ENCODE measurements at regions not wholly inside any gene's neighbourhood (a gene's known extent, or its start where the extent isn't known, plus 50 kb on each side); places are given as distances from the start of the nearest gene placed in this dataset.

- Histone ChIP-seq H3K9me3 (no peaks in the 10 kb centered on the region), H3K36me3 (no peaks in the 10 kb centered on the region), H3K4me1 (peaks cover 0 to 41% (median 14%) of the 10 kb centered on the region in 3 donors), H3K27ac (peak overlapping the region in 3 of 4 donors; percentile 64 to 80 (median 77)), H3K27me3 (no peaks in the 10 kb centered on the region), H3K4me3 (no peak overlapping the region)
- no peak for DNase-seq
- 80 to 100% methylated on average over 1 of the region's 1 CpG for WGBS, 2 donors
- intact Hi-C loops (cut with DNase I) = no loop called here
- no peak for TF ChIP-seq POLR2A (IDR thresholded peaks at IDR 0.05)
- TF ChIP-seq, protein P1, sequence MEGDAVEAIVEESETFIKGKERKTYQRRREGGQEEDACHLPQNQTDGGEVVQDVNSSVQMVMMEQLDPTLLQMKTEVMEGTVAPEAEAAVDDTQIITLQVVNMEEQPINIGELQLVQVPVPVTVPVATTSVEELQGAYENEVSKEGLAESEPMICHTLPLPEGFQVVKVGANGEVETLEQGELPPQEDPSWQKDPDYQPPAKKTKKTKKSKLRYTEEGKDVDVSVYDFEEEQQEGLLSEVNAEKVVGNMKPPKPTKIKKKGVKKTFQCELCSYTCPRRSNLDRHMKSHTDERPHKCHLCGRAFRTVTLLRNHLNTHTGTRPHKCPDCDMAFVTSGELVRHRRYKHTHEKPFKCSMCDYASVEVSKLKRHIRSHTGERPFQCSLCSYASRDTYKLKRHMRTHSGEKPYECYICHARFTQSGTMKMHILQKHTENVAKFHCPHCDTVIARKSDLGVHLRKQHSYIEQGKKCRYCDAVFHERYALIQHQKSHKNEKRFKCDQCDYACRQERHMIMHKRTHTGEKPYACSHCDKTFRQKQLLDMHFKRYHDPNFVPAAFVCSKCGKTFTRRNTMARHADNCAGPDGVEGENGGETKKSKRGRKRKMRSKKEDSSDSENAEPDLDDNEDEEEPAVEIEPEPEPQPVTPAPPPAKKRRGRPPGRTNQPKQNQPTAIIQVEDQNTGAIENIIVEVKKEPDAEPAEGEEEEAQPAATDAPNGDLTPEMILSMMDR (IDR thresholded peaks at IDR 0.05) = no peak
These were observed 364.7 kb upstream of the NFE2L3 start for GRCh38 chr7:25787336-25787735.

DNA sequence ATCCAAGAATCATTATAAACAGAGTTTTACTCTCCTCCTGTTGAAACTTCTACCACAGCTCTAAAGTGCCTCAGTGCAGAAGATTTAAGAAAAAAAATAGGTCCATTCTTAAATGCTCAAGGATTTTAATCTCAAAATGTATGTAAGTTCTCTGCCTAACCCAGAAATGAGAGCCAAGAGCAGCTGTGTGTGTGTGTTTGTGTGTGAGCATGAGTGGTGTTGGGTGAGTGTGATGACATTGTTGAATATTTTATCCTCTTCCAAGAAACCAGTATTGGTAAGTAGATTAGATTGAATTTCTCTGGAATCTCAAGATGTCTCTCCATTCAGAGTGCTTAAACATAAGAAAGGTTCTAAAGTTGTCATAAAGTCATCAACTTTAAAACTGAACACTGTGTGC lies 363.6 kb upstream of the NFE2L3 start:
- Histone ChIP-seq H3K4me3 (no peak overlapping the region), H3K36me3 (no peaks in the 10 kb centered on the region), H3K4me1 (peaks cover 0 to 41% (median 14%) of the 10 kb centered on the region in 3 donors), H3K27me3 (no peaks in the 10 kb centered on the region), H3K27ac (peak overlapping the region in 3 of 4 donors; percentile 64 to 80 (median 77)), H3K9me3 (no peaks in the 10 kb centered on the region)
- DNase-seq = no peak
- intact Hi-C loops (cut with DNase I) = no loop called here
- TF ChIP-seq, protein P1 (IDR thresholded peaks at IDR 0.05) = no peak
- no peak for TF ChIP-seq POLR2A (IDR thresholded peaks at IDR 0.05)

DNA sequence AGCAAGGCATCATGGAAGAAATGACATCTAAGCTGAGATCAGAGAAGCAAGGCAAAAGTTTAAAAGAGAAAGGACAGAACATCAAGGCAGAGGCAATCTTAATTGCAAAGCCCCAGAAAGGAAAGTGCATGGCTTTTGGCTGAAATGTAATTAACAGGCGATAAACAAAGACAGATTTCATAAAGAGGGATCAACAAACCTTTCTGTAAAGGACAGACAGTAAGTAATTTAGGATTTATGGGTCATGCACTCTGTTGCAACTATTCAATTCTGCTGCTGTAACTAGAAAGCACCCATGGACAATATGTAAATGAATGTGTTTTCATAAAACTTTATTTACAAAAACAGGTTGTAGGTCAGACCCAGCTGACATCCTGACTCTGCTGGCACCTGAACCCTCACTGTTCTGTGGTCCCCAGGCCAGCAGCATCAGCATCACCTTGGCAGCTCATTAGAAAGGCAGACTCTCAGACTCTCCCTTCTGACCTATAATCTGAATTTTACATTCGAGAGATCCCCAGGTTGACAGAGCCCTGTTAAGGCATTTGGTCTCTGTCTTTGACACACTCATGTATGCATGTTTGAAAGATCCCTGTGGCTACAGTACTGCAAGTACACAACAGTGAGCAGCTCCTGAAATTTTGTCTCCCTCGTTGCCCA lies 362.9 kb upstream of the NFE2L3 start:
- peak overlapping the region; percentile 4 to 81 (median 72) for H3K27ac ChIP-seq
- peaks cover 0 to 41% (median 14%) of the 10 kb centered on the region in 3 donors for H3K4me1 ChIP-seq
- 67 to 86% methylated on average over 3 of the region's 3 CpGs for WGBS, 2 donors
- no peaks in the 10 kb centered on the region for H3K9me3 ChIP-seq
- no peak for TF ChIP-seq POLR2A (IDR thresholded peaks at IDR 0.05)
- TF ChIP-seq, protein P1 (IDR thresholded peaks at IDR 0.05) = no peak
- no peaks in the 10 kb centered on the region for H3K36me3 ChIP-seq
- intact Hi-C loops (cut with DNase I) = no loop called here
- DNase-seq = no peak
- H3K27me3 ChIP-seq = no peaks in the 10 kb centered on the region
- H3K4me3 ChIP-seq = no peak overlapping the region

- peak overlapping the region; percentile 4 to 81 (median 72) for H3K27ac ChIP-seq
- 64 to 65% methylated on average over 12 to 13 of the region's 13 CpGs for WGBS, 2 donors
- intact Hi-C loops (cut with DNase I) = no loop called here
These were observed 362.0 kb upstream of the NFE2L3 start for GRCh38 chr7:25789701-25790640.

More at GRCh38 chr7:25789701-25790640, 362.0 kb upstream of the NFE2L3 start:
- peaks cover 0 to 41% (median 14%) of the 10 kb centered on the region in 3 donors for H3K4me1 ChIP-seq
- no peaks in the 10 kb centered on the region for H3K27me3 ChIP-seq
- H3K4me3 ChIP-seq = no peak overlapping the region
- H3K9me3 ChIP-seq = no peaks in the 10 kb centered on the region
- no peak for TF ChIP-seq POLR2A (IDR thresholded peaks at IDR 0.05)
- TF ChIP-seq, protein P1 (IDR thresholded peaks at IDR 0.05) = no peak
- DNase-seq = no peak
- no peaks in the 10 kb centered on the region for H3K36me3 ChIP-seq
